ENCODE measurements at regions not wholly inside any gene's neighbourhood (a gene's known extent, or its start where the extent isn't known, plus 50 kb on each side); places are given as distances from the start of the nearest gene placed in this dataset.
A peak's percentile ranks its signal among the peaks of the same experiment; 100 is the strongest.

DNA sequence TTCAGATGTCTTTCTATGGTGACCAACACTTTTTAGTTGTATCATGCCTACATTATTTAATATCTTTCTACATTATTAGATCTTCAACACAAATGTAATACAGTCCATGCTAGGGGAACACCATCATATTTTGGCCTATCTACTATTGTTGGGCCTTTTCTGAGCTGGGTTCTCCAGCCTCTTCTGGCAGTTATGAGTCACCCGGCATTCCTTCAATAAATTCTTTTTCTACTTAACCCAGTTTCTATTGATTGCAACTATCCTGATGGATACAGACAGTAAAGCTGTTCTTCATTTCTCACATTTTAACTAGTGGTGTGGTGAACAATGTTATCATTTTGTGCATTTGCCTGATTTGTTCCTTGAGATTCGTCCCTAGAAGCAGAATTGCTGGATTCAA lies 529.3 kb downstream of the BNC2 start (continued):
- no peak for TF ChIP-seq ELF1 (IDR thresholded peaks at IDR 0.05)
- peak in 1 of 2 experiments; percentile 26; a peak in 1 of 4 replicates for TF ChIP-seq EP300 (IDR thresholded peaks at IDR 0.05; ENCODE audit: borderline replicate concordance in 1 of 2, low read depth in 1 of 2, low read length in 1 of 2)
- TF ChIP-seq FOXM1 (IDR thresholded peaks at IDR 0.05; ENCODE audit: low read depth) = no peak
- no peak for TF ChIP-seq POLR2AphosphoS5 (IDR thresholded peaks at IDR 0.05; ENCODE audit: low read depth, low read length)
- TF ChIP-seq EZH2phosphoT487 (IDR thresholded peaks at IDR 0.05; ENCODE audit: borderline replicate concordance, low read depth) = no peak
- 0 out of 2 replicates have a peak, but pooled peaks have one; percentile 11 for TF ChIP-seq PBX3 (IDR thresholded peaks at IDR 0.05)
- TF ChIP-seq, protein P1, sequence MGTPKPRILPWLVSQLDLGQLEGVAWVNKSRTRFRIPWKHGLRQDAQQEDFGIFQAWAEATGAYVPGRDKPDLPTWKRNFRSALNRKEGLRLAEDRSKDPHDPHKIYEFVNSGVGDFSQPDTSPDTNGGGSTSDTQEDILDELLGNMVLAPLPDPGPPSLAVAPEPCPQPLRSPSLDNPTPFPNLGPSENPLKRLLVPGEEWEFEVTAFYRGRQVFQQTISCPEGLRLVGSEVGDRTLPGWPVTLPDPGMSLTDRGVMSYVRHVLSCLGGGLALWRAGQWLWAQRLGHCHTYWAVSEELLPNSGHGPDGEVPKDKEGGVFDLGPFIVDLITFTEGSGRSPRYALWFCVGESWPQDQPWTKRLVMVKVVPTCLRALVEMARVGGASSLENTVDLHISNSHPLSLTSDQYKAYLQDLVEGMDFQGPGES (IDR thresholded peaks at IDR 0.05; ENCODE audit: low read depth, low read length) = no peak
- no peak for TF ChIP-seq RAD21 (IDR thresholded peaks at IDR 0.05; ENCODE audit: low read length)
- TF ChIP-seq CHD2 (IDR thresholded peaks at IDR 0.05; ENCODE audit: low read length, partially characterized antibody) = no peak
- peak; percentile 60 for TF ChIP-seq JUND (IDR thresholded peaks at IDR 0.05)
- TF ChIP-seq TEAD4 (IDR thresholded peaks at IDR 0.05; ENCODE audit: borderline replicate concordance, insufficient read depth) = no peak
- TF ChIP-seq, protein P2, sequence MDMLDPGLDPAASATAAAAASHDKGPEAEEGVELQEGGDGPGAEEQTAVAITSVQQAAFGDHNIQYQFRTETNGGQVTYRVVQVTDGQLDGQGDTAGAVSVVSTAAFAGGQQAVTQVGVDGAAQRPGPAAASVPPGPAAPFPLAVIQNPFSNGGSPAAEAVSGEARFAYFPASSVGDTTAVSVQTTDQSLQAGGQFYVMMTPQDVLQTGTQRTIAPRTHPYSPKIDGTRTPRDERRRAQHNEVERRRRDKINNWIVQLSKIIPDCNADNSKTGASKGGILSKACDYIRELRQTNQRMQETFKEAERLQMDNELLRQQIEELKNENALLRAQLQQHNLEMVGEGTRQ (IDR thresholded peaks at IDR 0.05; ENCODE audit: borderline replicate concordance, low read depth, low read length) = no peak
- TF ChIP-seq, protein P3, sequence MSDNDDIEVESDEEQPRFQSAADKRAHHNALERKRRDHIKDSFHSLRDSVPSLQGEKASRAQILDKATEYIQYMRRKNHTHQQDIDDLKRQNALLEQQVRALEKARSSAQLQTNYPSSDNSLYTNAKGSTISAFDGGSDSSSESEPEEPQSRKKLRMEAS (IDR thresholded peaks at IDR 0.05; ENCODE audit: low read depth) = no peak
- TF ChIP-seq NRF1 (IDR thresholded peaks at IDR 0.05; ENCODE audit: low read depth, low read length) = no peak
- peak; percentile 9; the same call in 1 of the 2 replicates for TF ChIP-seq RXRA (IDR thresholded peaks at IDR 0.05; ENCODE audit: borderline replicate concordance, low read depth)

DNA sequence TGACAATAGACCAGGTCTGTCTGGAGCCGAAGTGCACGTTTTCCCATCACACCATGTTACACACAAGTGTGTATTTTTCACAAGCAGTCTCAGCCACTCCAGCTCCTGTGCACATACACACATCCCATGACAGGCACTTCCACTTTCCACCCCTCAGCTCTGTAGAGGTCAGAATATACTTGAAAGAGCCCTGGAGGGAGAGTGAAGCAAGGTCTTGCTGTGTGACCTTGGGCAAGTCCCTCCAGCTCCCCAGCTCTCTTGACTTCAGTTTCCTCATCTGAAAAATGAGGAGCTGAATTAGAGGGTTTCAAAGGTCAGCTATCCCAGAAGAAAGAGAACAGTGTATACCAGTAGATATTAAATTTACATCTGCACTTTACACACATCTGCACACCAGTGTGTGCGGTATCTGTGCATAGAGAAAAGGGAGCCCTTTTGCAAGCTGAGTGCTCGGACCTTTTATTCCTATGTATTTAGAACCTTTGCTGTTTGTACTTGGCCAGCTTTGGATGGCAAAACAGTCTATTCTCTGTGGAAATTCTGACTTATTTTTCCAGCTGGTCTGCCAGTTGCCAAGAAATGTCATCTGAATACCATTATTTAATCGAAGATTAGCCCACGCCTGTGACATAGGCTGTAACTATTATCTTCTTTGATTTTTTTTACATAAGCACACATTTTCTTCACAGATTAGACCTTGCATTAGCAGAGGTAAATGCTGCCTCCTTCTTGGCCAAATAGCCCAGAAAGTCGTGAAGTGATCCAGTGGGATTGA lies 528.0 kb downstream of the BNC2 start:
- no peaks in the 10 kb centered on the region for H3K27me3 ChIP-seq (ENCODE audit: insufficient read depth)
- H3K9me2 ChIP-seq = no peaks in the 10 kb centered on the region
- WGBS (ENCODE audit: low lambda C conversion rate) = 90% methylated on average over 7 of the region's 7 CpGs
- H3K9me3 ChIP-seq = no peaks in the 10 kb centered on the region
- no peak overlapping the region for H2AFZ ChIP-seq (ENCODE audit: low read depth)
- H3F3A ChIP-seq (replicated peaks; ENCODE audit: insufficient read depth) = peaks cover 9% of the 10 kb centered on the region
- peak overlapping the region in 1 of 2 experiments; percentile 93; a peak in 1 of 4 replicates for H3K27ac ChIP-seq (ENCODE audit: low read depth in 2 of 2, low read length in 1 of 2)
- H4K20me1 ChIP-seq (ENCODE audit: insufficient read depth) = no peaks in the 10 kb centered on the region
- CTCF ChIA-PET = interaction anchor here (0.6 to 1.7 kb wide), 3 partner anchors 18 to 524 kb away, joined by 3 to 4 read pairs (median 3); no protein-coding TSS in a partner anchor
- H3K36me3 ChIP-seq (replicated peaks in 1 of 2; ENCODE audit: control insufficient read depth in 1 of 2, insufficient read depth in 2 of 2, low read length in 1 of 2) = no peaks in the 10 kb centered on the region
- no peak for DNase-seq
- no peaks in the 10 kb centered on the region for H3K79me2 ChIP-seq (ENCODE audit: insufficient read depth)
- peaks cover 0 to 27% of the 10 kb centered on the region in 2 experiments; a peak in 3 of 4 replicates for H3K4me1 ChIP-seq (ENCODE audit: control insufficient read depth in 1 of 2, insufficient read depth in 2 of 2, low read depth in 1 of 2, low read length in 1 of 2)
- H3K4me2 ChIP-seq = no peak overlapping the region
- no peak overlapping the region for H3K9ac ChIP-seq
- POLR2A ChIA-PET = no interaction called here
- H3K4me3 ChIP-seq (ENCODE audit: low read depth in 2 of 2, low read length in 1 of 2) = no peak overlapping the region
- no peak for TF ChIP-seq FOXJ3 (CRISPR knock-in tag; IDR thresholded peaks at IDR 0.05)
- no peak for TF ChIP-seq SMC3 (IDR thresholded peaks at IDR 0.05; ENCODE audit: low read depth, low read length)
- TF ChIP-seq CHD2 (IDR thresholded peaks at IDR 0.05; ENCODE audit: low read length, partially characterized antibody) = no peak
- TF ChIP-seq RCOR1 (IDR thresholded peaks at IDR 0.05; ENCODE audit: low read length) = no peak
- no peak for TF ChIP-seq RXRA (IDR thresholded peaks at IDR 0.05; ENCODE audit: borderline replicate concordance, low read depth)
- no peak for TF ChIP-seq EZH2phosphoT487 (IDR thresholded peaks at IDR 0.05; ENCODE audit: borderline replicate concordance, low read depth)
- TF ChIP-seq POLR2AphosphoS5 (IDR thresholded peaks at IDR 0.05; ENCODE audit: low read depth, low read length) = no peak
- TF ChIP-seq, protein P4, sequence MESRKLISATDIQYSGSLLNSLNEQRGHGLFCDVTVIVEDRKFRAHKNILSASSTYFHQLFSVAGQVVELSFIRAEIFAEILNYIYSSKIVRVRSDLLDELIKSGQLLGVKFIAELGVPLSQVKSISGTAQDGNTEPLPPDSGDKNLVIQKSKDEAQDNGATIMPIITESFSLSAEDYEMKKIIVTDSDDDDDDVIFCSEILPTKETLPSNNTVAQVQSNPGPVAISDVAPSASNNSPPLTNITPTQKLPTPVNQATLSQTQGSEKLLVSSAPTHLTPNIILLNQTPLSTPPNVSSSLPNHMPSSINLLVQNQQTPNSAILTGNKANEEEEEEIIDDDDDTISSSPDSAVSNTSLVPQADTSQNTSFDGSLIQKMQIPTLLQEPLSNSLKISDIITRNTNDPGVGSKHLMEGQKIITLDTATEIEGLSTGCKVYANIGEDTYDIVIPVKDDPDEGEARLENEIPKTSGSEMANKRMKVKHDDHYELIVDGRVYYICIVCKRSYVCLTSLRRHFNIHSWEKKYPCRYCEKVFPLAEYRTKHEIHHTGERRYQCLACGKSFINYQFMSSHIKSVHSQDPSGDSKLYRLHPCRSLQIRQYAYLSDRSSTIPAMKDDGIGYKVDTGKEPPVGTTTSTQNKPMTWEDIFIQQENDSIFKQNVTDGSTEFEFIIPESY (IDR thresholded peaks at IDR 0.05; ENCODE audit: borderline replicate concordance, low read depth) = no peak
- TF ChIP-seq, protein P5, sequence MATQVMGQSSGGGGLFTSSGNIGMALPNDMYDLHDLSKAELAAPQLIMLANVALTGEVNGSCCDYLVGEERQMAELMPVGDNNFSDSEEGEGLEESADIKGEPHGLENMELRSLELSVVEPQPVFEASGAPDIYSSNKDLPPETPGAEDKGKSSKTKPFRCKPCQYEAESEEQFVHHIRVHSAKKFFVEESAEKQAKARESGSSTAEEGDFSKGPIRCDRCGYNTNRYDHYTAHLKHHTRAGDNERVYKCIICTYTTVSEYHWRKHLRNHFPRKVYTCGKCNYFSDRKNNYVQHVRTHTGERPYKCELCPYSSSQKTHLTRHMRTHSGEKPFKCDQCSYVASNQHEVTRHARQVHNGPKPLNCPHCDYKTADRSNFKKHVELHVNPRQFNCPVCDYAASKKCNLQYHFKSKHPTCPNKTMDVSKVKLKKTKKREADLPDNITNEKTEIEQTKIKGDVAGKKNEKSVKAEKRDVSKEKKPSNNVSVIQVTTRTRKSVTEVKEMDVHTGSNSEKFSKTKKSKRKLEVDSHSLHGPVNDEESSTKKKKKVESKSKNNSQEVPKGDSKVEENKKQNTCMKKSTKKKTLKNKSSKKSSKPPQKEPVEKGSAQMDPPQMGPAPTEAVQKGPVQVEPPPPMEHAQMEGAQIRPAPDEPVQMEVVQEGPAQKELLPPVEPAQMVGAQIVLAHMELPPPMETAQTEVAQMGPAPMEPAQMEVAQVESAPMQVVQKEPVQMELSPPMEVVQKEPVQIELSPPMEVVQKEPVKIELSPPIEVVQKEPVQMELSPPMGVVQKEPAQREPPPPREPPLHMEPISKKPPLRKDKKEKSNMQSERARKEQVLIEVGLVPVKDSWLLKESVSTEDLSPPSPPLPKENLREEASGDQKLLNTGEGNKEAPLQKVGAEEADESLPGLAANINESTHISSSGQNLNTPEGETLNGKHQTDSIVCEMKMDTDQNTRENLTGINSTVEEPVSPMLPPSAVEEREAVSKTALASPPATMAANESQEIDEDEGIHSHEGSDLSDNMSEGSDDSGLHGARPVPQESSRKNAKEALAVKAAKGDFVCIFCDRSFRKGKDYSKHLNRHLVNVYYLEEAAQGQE (IDR thresholded peaks at IDR 0.05; ENCODE audit: low read depth, low read length) = no peak
- TF ChIP-seq MXI1 (IDR thresholded peaks at IDR 0.05; ENCODE audit: low read depth, low read length) = no peak

All from SK-N-SH (cell line).